K562 (cell line): ENCODE measurements at regions not wholly inside any gene's neighbourhood (a gene's known extent, or its start where the extent isn't known, plus 50 kb on each side); places are given as distances from the start of the nearest gene placed in this dataset.

Experiments
- ATAC-seq: fragments of 200-7000 bp; cut with Tn5 transposase; 3 replicates; pipeline ENCODE4 v1.9.1; 2020; ENCODE audit warnings: moderate library complexity
- BruUV-seq: library from RNA; stranded (reverse); fragments of 400-500 nt; replicated peaks from 2 replicates; lab custom pipeline; 2021; lab: Mats Ljungman, UMichigan
- CTCF ChIA-PET: fragments of 300-600 bp; formaldehyde crosslinking; extraction: SDS; loops from one replicate; lab custom pipeline; 2021; ENCODE audit warnings: low intra/inter-chr PET ratio; lab: Yijun Ruan, JAX
- POLR2A ChIA-PET: fragments of 300-600, 350-650 bp; sonication (Branson Sonifier 250); formaldehyde crosslinking; extraction: SDS; loops from one replicate; lab custom pipeline; 2021; ENCODE audit warnings: antibody characterized with exemption, inconsistent platforms; lab: Yijun Ruan, JAX
- DNase-seq, 4 experiments: peaks; one replicate each; pipeline versions ENCODE4 v3.0.0 to v3.0.0-alpha.2; 2011 to 2018; ENCODE audit warnings: low spot score in 3 of 4, mixed read lengths in 3 of 4; ENCODE audit errors: extremely low read depth in 1 of 4
- FAIRE-seq: peaks from 2 replicates; lab custom pipeline; 2011; peaks lifted over from hg19 to GRCh38; lab: Jason Lieb, UNC
- H2AFZ ChIP-seq: 2 replicates; pipeline ENCODE4 v1.6.0; 2011; ENCODE audit warnings: low read depth, low read length, control low read depth, inconsistent platforms
- H3K27ac ChIP-seq: fragments of 200-600 bp; 3 replicates; pipeline ENCODE4 v1.8.0; 2011; ENCODE audit warnings: low read depth, mild to moderate bottlenecking, control low read depth, inconsistent platforms, low read length, moderate library complexity, mixed read lengths; ENCODE audit errors: extremely low read depth
- H3K27me3 ChIP-seq, 2 experiments: fragments of 300-600 bp in 1 of 2; 2 replicates in 1 of 2; 3 replicates in 1 of 2; pipeline versions ENCODE4 v1.6.0 to v1.8.0; 2011; ENCODE audit warnings: inconsistent platforms in 2 of 2, low read length in 2 of 2, mild to moderate bottlenecking in 1 of 2, mixed read lengths in 1 of 2, moderate library complexity in 1 of 2; ENCODE audit not compliant: control insufficient read depth in 2 of 2, insufficient read depth in 2 of 2
- H3K36me3 ChIP-seq: fragments of 300-600 bp; 3 replicates; pipeline ENCODE4 v1.8.0; 2011; ENCODE audit warnings: mild to moderate bottlenecking, low read length, inconsistent platforms; ENCODE audit not compliant: control insufficient read depth, insufficient read depth
- H3K4me1 ChIP-seq, 2 experiments: fragments of 200-600 bp in 1 of 2; replicated peaks in 1 of 2; 2 replicates in 1 of 2; 3 replicates in 1 of 2; pipeline versions ENCODE4 v1.5.1 to v1.8.0; 2011; ENCODE audit warnings: inconsistent platforms in 2 of 2, low read length in 2 of 2, mild to moderate bottlenecking in 1 of 2, mixed read lengths in 1 of 2, moderate library complexity in 1 of 2; ENCODE audit not compliant: control insufficient read depth in 2 of 2, insufficient read depth in 2 of 2
- H3K4me2 ChIP-seq: 2 replicates; pipeline ENCODE4 v1.6.1; 2011; ENCODE audit warnings: low read length, control low read depth, inconsistent platforms, mixed read lengths; ENCODE audit not compliant: insufficient read depth
- H3K4me3 ChIP-seq: fragments of 200-600 bp; sonication (generic), shearing (Covaris generic); 2 replicates; pipeline ENCODE4 v1.5.1; 2016; ENCODE audit warnings: control low read depth, inconsistent platforms
- H3K79me2 ChIP-seq: fragments of 200-600 bp; 3 replicates; pipeline ENCODE4 v1.8.0; 2011; ENCODE audit warnings: low read length, inconsistent platforms; ENCODE audit not compliant: control insufficient read depth, insufficient read depth
- H3K9ac ChIP-seq, 2 experiments: 2 replicates each; pipeline versions ENCODE4 v1.6.0 to v1.6.1; 2011; ENCODE audit warnings: low read depth in 2 of 2, low read length in 2 of 2, control low read depth in 1 of 2, inconsistent platforms in 1 of 2, mild to moderate bottlenecking in 1 of 2, mixed read lengths in 1 of 2; ENCODE audit not compliant: insufficient read depth in 1 of 2
- H3K9me1 ChIP-seq: one replicate; pipeline ENCODE4 v1.6.0; 2011; ENCODE audit warnings: inconsistent platforms, mild to moderate bottlenecking, low read length, moderate library complexity; ENCODE audit not compliant: control insufficient read depth, insufficient read depth
- H3K9me3 ChIP-seq: replicated peaks from 2 replicates; pipeline ENCODE4 v1.5.1; 2011; ENCODE audit warnings: low read depth, low read length, inconsistent platforms; ENCODE audit not compliant: control insufficient read depth, insufficient read depth
- H4K20me1 ChIP-seq: replicated peaks from 2 replicates; pipeline ENCODE4 v1.6.1; 2011; ENCODE audit warnings: low read length, inconsistent platforms, mixed read lengths; ENCODE audit not compliant: control insufficient read depth, insufficient read depth
- HNRNPLL ChIP-seq: fragments of 200-400 bp; formaldehyde crosslinking; IDR thresholded peaks from 2 replicates; pipeline ENCODE4 v1.6.1; 2017; ENCODE audit warnings: low read length, low read depth, mild to moderate bottlenecking; ENCODE audit not compliant: poor library complexity, severe bottlenecking
- ZNF140 ChIP-seq: fragments of 250-450 bp; sonication (Bioruptor Pico); IDR thresholded peaks from 2 replicates; pipeline ENCODE4 v1.8.0; 2021; ENCODE audit warnings: moderate library complexity, mild to moderate bottlenecking, inconsistent platforms
- ZNF764 ChIP-seq: fragments of 250-450 bp; sonication (Bioruptor Pico); IDR thresholded peaks from 2 replicates; pipeline ENCODE4 v1.4.0; 2020; ENCODE audit warnings: low read depth, mild to moderate bottlenecking, moderate library complexity
- WGBS: fragments of 100-300 bp; shearing (Covaris generic); methylation state at CpG from one replicate; pipeline ENCODE4 v1.1.6; 2016; ENCODE audit warnings: low coverage, mixed read lengths; ENCODE audit not compliant: insufficient coverage; ENCODE audit errors: missing lambda C conversion rate; 5-methylcytosine and 5-hydroxymethylcytosine counted together
- in situ Hi-C: fragments of 300-500 bp; cut with MboI; formaldehyde crosslinking; loops from 4 replicates; pipeline ENCODE4 v1.15.0; 2018; ENCODE audit warnings: inconsistent platforms, mixed read lengths
- intact Hi-C: fragments of 100-400 bp; cut with micrococcal nuclease; formaldehyde crosslinking; loops from 2 replicates; pipeline ENCODE4 v1.14.2; 2022
- TF ChIP-seq, protein P1 (sequence below), 2 experiments: IDR thresholded peaks; 2 replicates each; pipeline ENCODE4 v1.6.1; 2011; ENCODE audit warnings: borderline replicate concordance in 1 of 2, control low read depth in 1 of 2, low read depth in 1 of 2, low read length in 1 of 2, mild to moderate bottlenecking in 1 of 2, mixed read lengths in 1 of 2, moderate library complexity in 1 of 2; ENCODE audit not compliant: insufficient read depth in 1 of 2, insufficient read length in 1 of 2, poor library complexity in 1 of 2, severe bottlenecking in 1 of 2; ENCODE audit errors: extremely low read depth in 1 of 2
- TF ChIP-seq, protein P2 (sequence below), 2 experiments: fragments of 150-350 bp in 1 of 2; IDR thresholded peaks; 2 replicates each; pipeline ENCODE4 v1.6.1; 2012 to 2016; ENCODE audit warnings: low read depth in 2 of 2, low read length in 2 of 2, mild to moderate bottlenecking in 1 of 2, moderate library complexity in 1 of 2
- TF ChIP-seq, protein P3 (sequence below): fragments of 450-650 bp; IDR thresholded peaks from 2 replicates; pipeline ENCODE4 v1.6.1; 2016
- TF ChIP-seq, protein P4 (sequence below), 2 experiments: IDR thresholded peaks in 1 of 2; conservative IDR thresholded peaks in 1 of 2; 2 replicates each; pipeline ENCODE4 v1.6.1; 2016; ENCODE audit warnings: low read depth in 2 of 2, mild to moderate bottlenecking in 1 of 2, missing compliant biosample characterization in 1 of 2, missing genetic modification characterization in 1 of 2, moderate library complexity in 1 of 2

DNA sequence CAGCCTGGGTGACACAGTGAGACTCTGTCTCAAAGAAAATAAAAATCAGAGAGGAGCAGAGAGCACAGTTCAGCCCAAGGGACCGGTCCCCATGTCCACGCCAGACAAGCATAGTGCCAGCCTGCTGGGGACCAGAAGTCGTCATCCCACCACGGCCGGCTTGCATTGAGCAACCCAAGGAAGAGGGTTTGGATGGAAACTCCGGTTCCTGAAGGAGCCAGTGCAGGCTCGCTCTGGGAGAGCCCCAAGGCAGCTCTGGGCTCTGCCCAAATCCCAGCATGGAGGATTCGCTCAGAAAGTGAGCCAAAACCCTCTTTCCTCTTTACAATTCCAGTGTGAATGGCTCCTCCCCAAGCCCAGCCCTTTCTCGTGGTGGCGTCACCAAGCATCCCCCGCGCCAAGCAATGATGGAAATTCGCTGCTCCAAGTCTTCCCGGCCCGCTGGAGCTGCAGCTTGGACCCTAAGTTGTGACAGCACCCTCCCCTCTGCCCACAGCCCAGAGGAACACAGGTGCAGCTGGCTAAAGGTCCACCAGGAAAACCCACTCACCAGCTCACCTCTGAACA lies 64.1 kb upstream of the SLC25A33 start (continued):
- TF ChIP-seq, protein P1, sequence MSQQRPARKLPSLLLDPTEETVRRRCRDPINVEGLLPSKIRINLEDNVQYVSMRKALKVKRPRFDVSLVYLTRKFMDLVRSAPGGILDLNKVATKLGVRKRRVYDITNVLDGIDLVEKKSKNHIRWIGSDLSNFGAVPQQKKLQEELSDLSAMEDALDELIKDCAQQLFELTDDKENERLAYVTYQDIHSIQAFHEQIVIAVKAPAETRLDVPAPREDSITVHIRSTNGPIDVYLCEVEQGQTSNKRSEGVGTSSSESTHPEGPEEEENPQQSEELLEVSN (IDR thresholded peaks at IDR 0.05; ENCODE audit: borderline replicate concordance in 1 of 2, extremely low read depth in 1 of 2, insufficient read depth in 1 of 2, insufficient read length in 1 of 2, low read depth in 1 of 2, low read length in 1 of 2, poor library complexity in 1 of 2, severe bottlenecking in 1 of 2) = no peak

DNA sequence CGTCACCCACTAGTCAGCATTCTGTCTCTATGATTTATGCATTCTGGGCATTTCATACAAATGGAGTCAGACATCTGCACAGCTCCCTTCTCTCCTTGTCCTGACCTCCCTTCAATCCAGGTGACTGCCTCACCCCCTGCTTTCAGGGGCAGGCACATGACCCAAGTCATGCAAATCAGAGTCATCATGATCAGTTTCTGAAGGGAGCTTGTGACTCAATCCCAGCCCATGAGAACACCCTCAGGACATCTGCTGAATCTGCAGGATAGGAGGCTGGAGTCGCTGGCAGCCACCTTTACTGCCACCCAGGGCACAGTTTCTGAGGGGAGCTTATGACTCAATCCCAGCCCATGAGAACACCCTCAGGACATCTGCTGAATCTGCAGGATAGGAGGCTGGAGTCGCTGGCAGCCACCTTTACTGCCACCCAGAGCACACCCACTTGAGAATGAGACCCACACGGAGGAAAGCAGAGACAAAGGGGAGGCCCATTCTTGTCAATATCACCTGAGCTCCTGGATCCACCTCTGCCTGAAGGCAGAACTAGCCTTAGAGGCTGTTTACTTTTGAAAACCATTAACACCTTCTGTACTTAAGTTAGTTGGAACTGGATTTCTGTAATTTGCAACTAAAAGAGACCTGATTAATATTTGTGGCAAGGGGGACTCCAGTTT lies 62.3 kb upstream of the SLC25A33 start:
- Histone ChIP-seq H3K27ac (no peak overlapping the region), H3K4me1 (peaks cover 0 to 4% of the 10 kb centered on the region in 2 experiments; a peak in 1 of 5 replicates), H3K4me2 (no peak overlapping the region), H3K79me2 (no peaks in the 10 kb centered on the region), H3K9me1 (no peaks in the 10 kb centered on the region), H3K9me3 (no peaks in the 10 kb centered on the region; the same call in 1 of the 2 replicates), H3K36me3 (no peaks in the 10 kb centered on the region), H3K9ac (no peak overlapping the region), H3K27me3 (peaks cover 27 to 64% of the 10 kb centered on the region in 2 experiments), H4K20me1 (no peaks in the 10 kb centered on the region; the same call in 1 of the 2 replicates), H2AFZ (no peak overlapping the region), H3K4me3 (no peak overlapping the region)
- no TSS peak for BruUV-seq
- POLR2A ChIA-PET = interaction anchor here (0.6 kb wide), 1 partner anchor 413 kb away, joined by 5 read pairs; no protein-coding TSS in a partner anchor
- CTCF ChIA-PET = no interaction called here
- no peak for DNase-seq
- 1% methylated on average over 4 of the region's 4 CpGs for WGBS
- no peak for FAIRE-seq
- intact Hi-C loops (no loop called here), in situ Hi-C loops (no loop called here)
- no peak for ATAC-seq
- no peak for TF ChIP-seq HNRNPLL
- no peak for TF ChIP-seq ZNF764 (CRISPR knock-in tag)
- TF ChIP-seq, protein P2, sequence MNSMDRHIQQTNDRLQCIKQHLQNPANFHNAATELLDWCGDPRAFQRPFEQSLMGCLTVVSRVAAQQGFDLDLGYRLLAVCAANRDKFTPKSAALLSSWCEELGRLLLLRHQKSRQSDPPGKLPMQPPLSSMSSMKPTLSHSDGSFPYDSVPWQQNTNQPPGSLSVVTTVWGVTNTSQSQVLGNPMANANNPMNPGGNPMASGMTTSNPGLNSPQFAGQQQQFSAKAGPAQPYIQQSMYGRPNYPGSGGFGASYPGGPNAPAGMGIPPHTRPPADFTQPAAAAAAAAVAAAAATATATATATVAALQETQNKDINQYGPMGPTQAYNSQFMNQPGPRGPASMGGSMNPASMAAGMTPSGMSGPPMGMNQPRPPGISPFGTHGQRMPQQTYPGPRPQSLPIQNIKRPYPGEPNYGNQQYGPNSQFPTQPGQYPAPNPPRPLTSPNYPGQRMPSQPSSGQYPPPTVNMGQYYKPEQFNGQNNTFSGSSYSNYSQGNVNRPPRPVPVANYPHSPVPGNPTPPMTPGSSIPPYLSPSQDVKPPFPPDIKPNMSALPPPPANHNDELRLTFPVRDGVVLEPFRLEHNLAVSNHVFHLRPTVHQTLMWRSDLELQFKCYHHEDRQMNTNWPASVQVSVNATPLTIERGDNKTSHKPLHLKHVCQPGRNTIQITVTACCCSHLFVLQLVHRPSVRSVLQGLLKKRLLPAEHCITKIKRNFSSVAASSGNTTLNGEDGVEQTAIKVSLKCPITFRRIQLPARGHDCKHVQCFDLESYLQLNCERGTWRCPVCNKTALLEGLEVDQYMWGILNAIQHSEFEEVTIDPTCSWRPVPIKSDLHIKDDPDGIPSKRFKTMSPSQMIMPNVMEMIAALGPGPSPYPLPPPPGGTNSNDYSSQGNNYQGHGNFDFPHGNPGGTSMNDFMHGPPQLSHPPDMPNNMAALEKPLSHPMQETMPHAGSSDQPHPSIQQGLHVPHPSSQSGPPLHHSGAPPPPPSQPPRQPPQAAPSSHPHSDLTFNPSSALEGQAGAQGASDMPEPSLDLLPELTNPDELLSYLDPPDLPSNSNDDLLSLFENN (IDR thresholded peaks at IDR 0.05; ENCODE audit: low read depth in 2 of 2, low read length in 2 of 2) = no peak
- TF ChIP-seq, protein P3, sequence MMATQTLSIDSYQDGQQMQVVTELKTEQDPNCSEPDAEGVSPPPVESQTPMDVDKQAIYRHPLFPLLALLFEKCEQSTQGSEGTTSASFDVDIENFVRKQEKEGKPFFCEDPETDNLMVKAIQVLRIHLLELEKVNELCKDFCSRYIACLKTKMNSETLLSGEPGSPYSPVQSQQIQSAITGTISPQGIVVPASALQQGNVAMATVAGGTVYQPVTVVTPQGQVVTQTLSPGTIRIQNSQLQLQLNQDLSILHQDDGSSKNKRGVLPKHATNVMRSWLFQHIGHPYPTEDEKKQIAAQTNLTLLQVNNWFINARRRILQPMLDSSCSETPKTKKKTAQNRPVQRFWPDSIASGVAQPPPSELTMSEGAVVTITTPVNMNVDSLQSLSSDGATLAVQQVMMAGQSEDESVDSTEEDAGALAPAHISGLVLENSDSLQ = 0 out of 2 replicates have a peak, but pooled peaks have one; percentile 11
- no peak for TF ChIP-seq ZNF140
- TF ChIP-seq, protein P4, sequence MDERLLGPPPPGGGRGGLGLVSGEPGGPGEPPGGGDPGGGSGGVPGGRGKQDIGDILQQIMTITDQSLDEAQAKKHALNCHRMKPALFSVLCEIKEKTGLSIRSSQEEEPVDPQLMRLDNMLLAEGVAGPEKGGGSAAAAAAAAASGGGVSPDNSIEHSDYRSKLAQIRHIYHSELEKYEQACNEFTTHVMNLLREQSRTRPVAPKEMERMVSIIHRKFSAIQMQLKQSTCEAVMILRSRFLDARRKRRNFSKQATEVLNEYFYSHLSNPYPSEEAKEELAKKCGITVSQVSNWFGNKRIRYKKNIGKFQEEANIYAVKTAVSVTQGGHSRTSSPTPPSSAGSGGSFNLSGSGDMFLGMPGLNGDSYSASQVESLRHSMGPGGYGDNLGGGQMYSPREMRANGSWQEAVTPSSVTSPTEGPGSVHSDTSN (CRISPR knock-in tag; IDR thresholded peaks at IDR 0.05; ENCODE audit: low read depth) = no peak
- TF ChIP-seq, protein P4 (tag; conservative IDR thresholded peaks at IDR 0.05; ENCODE audit: low read depth) = 0 out of 2 replicates have a peak, but pooled peaks have one; percentile 19
